Neural cell (in vitro differentiated cells): ENCODE measurements at regions not wholly inside any gene's neighbourhood (a gene's known extent, or its start where the extent isn't known, plus 50 kb on each side); places are given as distances from the start of the nearest gene placed in this dataset.

Experiments
- CTCF ChIP-seq: fragments of 450-650 bp; IDR thresholded peaks from 2 replicates; pipeline ENCODE4 v1.5.1; 2014; ENCODE audit warnings: antibody characterized with exemption, mild to moderate bottlenecking, moderate library complexity; ENCODE audit not compliant: poor library complexity, severe bottlenecking
- EP300 ChIP-seq: fragments of 450-650 bp; conservative IDR thresholded peaks from 2 replicates; pipeline ENCODE4 v1.6.1; 2014; ENCODE audit warnings: antibody characterized with exemption, mild to moderate bottlenecking, moderate library complexity; ENCODE audit not compliant: poor library complexity, severe bottlenecking
- EZH2 ChIP-seq: fragments of 200-600, 300-800 bp; shearing (Covaris generic), sonication (generic); IDR thresholded peaks from 2 replicates; pipeline ENCODE4 v1.6.1; 2014; ENCODE audit warnings: antibody characterized with exemption, low read length, borderline replicate concordance, mild to moderate bottlenecking; ENCODE audit not compliant: insufficient read depth, poor library complexity, severe bottlenecking
- MXI1 ChIP-seq: fragments of 450-650 bp; conservative IDR thresholded peaks from 2 replicates; pipeline ENCODE4 v1.6.1; 2014; ENCODE audit warnings: antibody characterized with exemption, mild to moderate bottlenecking; ENCODE audit not compliant: poor library complexity, severe bottlenecking
- POLR2AphosphoS5 ChIP-seq: IDR thresholded peaks from 2 replicates; pipeline ENCODE4 v1.6.1; 2012
- RAD21 ChIP-seq: fragments of 450-650 bp; conservative IDR thresholded peaks from 2 replicates; pipeline ENCODE4 v1.6.1; 2014; ENCODE audit warnings: antibody characterized with exemption, mild to moderate bottlenecking, moderate library complexity
- REST ChIP-seq: IDR thresholded peaks from 2 replicates; pipeline ENCODE4 v1.6.1; 2012; ENCODE audit warnings: borderline replicate concordance
- SMC3 ChIP-seq: fragments of 450-650 bp; conservative IDR thresholded peaks from 2 replicates; pipeline ENCODE4 v1.6.1; 2014; ENCODE audit warnings: antibody characterized with exemption, mild to moderate bottlenecking, moderate library complexity; ENCODE audit not compliant: poor library complexity
- TAF1 ChIP-seq: IDR thresholded peaks from 2 replicates; pipeline ENCODE4 v1.6.1; 2012; ENCODE audit warnings: low read depth

GRCh38 chr16:6531067-6531466 lies 801.6 kb upstream of the RBFOX1 start:
- TF ChIP-seq RAD21: no peak
- TF ChIP-seq CTCF: no peak
- no peak for TF ChIP-seq TAF1
- TF ChIP-seq EZH2: no peak
- TF ChIP-seq MXI1: no peak
- no peak for TF ChIP-seq POLR2AphosphoS5
- no peak for TF ChIP-seq EP300
- no peak for TF ChIP-seq SMC3
- no peak for TF ChIP-seq REST
